ENCODE measurements at regions not wholly inside any gene's neighbourhood (a gene's known extent, or its start where the extent isn't known, plus 50 kb on each side); places are given as distances from the start of the nearest gene placed in this dataset.

DNA sequence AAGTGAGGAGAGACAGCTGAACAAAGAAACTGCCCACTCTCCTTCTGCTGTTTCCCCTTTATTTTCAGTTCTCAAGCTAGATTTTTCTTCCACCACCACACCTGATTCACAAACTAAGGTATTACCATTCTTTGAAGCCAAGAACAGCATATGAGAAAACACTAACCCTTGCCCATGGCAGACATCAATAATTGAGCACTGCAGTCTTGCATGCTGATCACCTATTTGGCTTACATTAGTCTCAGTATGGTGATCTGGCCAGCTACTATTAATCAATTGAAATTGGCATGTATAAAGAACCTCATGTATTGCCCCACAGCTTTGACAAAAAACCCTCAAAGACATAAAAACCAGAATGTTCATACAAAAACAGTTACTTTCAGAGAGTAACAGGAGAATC is 166.3 kb downstream of the SAMD5 start:
- Histone ChIP-seq H3K4me3 (replicated peaks; ENCODE audit: insufficient read depth, low read length) (no peak overlapping the region), H3K27me3 (ENCODE audit: insufficient read depth, poor library complexity, severe bottlenecking) (peaks cover 2% of the 10 kb centered on the region), H3K27ac (replicated peaks) (no peak overlapping the region)
- no peak for DNase-seq (ENCODE audit: low read depth in 1 of 2, low spot score in 1 of 2)
- TF ChIP-seq POLR2AphosphoS5 (IDR thresholded peaks at IDR 0.05; ENCODE audit: low read depth), result no peak
- TF ChIP-seq, protein P1, sequence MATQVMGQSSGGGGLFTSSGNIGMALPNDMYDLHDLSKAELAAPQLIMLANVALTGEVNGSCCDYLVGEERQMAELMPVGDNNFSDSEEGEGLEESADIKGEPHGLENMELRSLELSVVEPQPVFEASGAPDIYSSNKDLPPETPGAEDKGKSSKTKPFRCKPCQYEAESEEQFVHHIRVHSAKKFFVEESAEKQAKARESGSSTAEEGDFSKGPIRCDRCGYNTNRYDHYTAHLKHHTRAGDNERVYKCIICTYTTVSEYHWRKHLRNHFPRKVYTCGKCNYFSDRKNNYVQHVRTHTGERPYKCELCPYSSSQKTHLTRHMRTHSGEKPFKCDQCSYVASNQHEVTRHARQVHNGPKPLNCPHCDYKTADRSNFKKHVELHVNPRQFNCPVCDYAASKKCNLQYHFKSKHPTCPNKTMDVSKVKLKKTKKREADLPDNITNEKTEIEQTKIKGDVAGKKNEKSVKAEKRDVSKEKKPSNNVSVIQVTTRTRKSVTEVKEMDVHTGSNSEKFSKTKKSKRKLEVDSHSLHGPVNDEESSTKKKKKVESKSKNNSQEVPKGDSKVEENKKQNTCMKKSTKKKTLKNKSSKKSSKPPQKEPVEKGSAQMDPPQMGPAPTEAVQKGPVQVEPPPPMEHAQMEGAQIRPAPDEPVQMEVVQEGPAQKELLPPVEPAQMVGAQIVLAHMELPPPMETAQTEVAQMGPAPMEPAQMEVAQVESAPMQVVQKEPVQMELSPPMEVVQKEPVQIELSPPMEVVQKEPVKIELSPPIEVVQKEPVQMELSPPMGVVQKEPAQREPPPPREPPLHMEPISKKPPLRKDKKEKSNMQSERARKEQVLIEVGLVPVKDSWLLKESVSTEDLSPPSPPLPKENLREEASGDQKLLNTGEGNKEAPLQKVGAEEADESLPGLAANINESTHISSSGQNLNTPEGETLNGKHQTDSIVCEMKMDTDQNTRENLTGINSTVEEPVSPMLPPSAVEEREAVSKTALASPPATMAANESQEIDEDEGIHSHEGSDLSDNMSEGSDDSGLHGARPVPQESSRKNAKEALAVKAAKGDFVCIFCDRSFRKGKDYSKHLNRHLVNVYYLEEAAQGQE (IDR thresholded peaks at IDR 0.05; ENCODE audit: insufficient replicate concordance, low read depth), result no peak
- TF ChIP-seq GABPA (IDR thresholded peaks at IDR 0.05; ENCODE audit: low read depth), result no peak
- TF ChIP-seq, protein P2, sequence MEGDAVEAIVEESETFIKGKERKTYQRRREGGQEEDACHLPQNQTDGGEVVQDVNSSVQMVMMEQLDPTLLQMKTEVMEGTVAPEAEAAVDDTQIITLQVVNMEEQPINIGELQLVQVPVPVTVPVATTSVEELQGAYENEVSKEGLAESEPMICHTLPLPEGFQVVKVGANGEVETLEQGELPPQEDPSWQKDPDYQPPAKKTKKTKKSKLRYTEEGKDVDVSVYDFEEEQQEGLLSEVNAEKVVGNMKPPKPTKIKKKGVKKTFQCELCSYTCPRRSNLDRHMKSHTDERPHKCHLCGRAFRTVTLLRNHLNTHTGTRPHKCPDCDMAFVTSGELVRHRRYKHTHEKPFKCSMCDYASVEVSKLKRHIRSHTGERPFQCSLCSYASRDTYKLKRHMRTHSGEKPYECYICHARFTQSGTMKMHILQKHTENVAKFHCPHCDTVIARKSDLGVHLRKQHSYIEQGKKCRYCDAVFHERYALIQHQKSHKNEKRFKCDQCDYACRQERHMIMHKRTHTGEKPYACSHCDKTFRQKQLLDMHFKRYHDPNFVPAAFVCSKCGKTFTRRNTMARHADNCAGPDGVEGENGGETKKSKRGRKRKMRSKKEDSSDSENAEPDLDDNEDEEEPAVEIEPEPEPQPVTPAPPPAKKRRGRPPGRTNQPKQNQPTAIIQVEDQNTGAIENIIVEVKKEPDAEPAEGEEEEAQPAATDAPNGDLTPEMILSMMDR (IDR thresholded peaks at IDR 0.05; ENCODE audit: insufficient read depth, low read length), result no peak

DNA sequence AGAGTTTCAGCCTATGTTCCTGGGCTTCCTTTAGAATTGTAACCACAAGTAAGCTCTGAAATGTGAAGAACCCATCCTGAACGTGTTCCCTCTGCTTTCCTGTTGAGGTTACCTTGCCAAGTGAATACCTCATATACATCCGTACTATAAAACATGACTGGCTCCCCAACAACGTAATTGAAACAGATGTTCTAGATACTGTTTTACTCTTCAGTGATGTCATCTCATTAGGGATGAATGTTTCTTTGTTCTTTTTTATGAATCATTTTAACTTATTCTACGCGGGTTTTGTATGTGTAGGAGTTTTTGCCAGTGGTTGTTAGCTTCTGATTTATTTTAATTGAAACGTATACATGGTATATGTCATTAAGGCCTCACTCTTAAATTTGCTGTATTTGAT is 166.8 kb downstream of the SAMD5 start:
- H3K27ac ChIP-seq (replicated peaks), result no peak overlapping the region
- no peak overlapping the region for H3K4me3 ChIP-seq (replicated peaks; ENCODE audit: insufficient read depth, low read length)
- peaks cover 6% of the 10 kb centered on the region for H3K27me3 ChIP-seq (ENCODE audit: insufficient read depth, poor library complexity, severe bottlenecking)
- TF ChIP-seq, protein P2 (IDR thresholded peaks at IDR 0.05; ENCODE audit: insufficient read depth, low read length), result no peak
- TF ChIP-seq, protein P1 (IDR thresholded peaks at IDR 0.05; ENCODE audit: insufficient replicate concordance, low read depth), result no peak
- TF ChIP-seq SPI1 (IDR thresholded peaks at IDR 0.05; ENCODE audit: borderline replicate concordance, low read depth) (no peak), POLR2AphosphoS5 (IDR thresholded peaks at IDR 0.05; ENCODE audit: low read depth) (no peak)
- DNase-seq (ENCODE audit: low read depth in 1 of 2, low spot score in 1 of 2), result no peak

DNA sequence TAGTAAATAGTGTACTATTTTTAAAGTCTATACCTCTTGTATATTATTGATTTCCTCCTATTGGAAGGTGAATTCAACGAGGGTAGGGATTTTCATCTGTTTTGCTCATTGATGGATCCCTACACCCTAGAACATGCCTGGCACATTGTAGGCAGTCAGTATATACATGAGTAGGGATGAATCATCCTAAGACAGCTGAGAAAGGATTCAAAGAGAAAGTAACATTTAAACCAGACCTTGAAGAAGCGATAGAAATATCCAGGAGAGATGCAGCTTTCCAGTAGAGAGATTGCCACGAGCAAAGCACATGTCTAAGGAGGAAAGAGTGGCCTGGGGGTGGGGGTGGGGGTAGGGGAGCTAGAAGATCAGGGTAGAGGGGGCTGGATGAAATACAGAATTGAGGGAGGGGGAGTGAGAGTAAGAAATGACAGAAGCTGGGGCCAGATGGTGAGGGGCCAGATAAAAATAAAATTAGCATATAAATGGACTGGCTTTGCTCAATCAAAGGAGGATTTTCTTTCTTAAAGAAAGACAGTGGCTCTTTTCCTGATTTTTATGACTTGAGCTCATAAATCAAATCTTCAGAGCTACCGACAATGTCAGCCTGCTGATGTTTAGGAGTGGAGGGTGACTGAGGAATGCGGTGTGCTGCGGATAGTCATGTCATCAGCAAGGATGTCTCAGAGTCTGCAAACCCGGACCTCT is 168.2 kb downstream of the SAMD5 start:
- no peak overlapping the region for H3K4me3 ChIP-seq (replicated peaks; ENCODE audit: insufficient read depth, low read length)

More for the DNA sequence above, 168.2 kb downstream of the SAMD5 start:
- H3K27me3 ChIP-seq (ENCODE audit: insufficient read depth, poor library complexity, severe bottlenecking), result peaks cover 6% of the 10 kb centered on the region
- H3K27ac ChIP-seq (replicated peaks), result no peak overlapping the region
- DNase-seq (ENCODE audit: low read depth in 1 of 2, low spot score in 1 of 2), result no peak
- TF ChIP-seq, protein P2 (IDR thresholded peaks at IDR 0.05; ENCODE audit: insufficient read depth, low read length), result no peak
- TF ChIP-seq GABPA (IDR thresholded peaks at IDR 0.05; ENCODE audit: low read depth), result no peak
- TF ChIP-seq, protein P1 (IDR thresholded peaks at IDR 0.05; ENCODE audit: insufficient replicate concordance, low read depth), result no peak
- TF ChIP-seq POLR2AphosphoS5 (IDR thresholded peaks at IDR 0.05; ENCODE audit: low read depth), result no peak
- TF ChIP-seq SPI1 (IDR thresholded peaks at IDR 0.05; ENCODE audit: borderline replicate concordance, low read depth), result no peak

Measured in HL-60 (cell line).